GM19025 (cell line): ENCODE measurements at regions not wholly inside any gene's neighbourhood (a gene's known extent, or its start where the extent isn't known, plus 50 kb on each side); places are given as distances from the start of the nearest gene placed in this dataset.

Source experiments
- ATAC-seq: cut with Tn5 transposase; IDR thresholded peaks from one replicate; pipeline ENCODE4 v1.9.1; 2021; ENCODE audit warnings: mild to moderate bottlenecking, low read depth, moderate library complexity; ENCODE audit not compliant: unreplicated experiment

DNA sequence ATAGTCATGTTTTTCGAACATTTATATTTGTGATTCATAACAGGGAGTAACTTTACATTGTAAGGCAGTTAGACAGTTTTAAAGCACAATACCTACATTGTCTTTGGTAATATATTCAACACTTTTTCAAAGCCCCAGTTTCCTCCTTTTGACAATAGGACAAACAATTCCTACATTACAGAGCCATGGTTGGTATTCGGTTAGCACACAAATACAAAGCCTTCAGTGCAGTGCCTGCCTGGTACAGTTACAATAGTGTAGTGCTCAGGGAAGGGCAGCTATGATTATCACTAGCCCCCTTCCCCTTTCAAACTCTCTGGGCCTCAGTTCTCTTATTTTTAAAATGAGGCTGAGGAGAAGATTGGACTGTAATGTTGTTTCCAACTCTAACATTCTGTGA is 207.8 kb downstream of the TPBG start:
- no peak for ATAC-seq

DNA sequence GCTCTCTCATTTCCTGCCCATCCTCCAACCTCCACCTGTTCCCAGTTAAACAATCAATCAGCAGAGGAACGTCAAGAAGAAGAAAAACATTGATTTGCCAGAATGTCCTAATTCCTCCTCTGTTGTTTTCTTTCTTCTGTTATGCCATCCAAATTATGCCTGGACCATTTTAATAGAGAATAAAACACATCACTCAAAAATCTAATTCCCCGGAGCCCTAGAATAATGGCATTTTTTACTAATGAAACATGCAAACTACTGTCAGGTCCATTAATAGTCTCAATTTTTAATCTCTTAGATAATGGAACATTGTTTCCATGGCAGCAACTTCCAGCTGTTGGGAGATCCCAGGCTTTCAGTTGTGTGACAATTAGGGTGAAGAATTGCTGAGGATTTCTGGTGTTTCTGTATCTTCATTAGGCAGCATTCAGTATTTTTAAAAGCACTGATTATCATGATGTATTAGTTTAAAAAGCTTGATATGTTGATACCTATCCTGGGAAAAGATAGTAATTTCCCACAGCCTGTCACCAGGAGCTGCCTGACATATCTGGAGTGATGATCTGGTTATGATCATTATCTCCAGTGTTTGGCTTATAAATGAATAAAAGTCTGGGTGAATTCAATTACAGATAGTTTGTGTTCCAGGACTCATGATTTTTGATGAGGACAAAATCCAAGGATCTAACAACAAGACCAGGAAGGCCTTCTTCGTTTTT is 209.8 kb downstream of the TPBG start:
- no peak for ATAC-seq

DNA sequence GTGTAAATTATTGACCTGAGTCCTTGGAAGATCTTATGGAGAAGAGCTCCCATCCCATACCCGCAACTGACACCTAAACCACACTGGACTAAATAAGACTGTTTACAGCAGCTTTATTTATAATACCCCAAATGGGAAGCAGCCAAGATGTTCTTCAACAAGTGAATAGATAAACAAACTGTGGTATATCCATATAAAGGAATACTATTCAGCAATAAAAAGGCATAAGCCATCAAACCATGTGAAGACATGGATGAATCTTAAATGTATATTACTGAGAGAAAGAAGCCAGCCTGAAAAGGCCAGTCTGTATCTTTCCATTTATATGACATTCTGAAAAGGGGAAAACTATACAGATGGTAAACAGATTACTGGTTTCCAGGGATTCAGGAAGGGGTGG is 212.7 kb downstream of the TPBG start:
- no peak for ATAC-seq

DNA sequence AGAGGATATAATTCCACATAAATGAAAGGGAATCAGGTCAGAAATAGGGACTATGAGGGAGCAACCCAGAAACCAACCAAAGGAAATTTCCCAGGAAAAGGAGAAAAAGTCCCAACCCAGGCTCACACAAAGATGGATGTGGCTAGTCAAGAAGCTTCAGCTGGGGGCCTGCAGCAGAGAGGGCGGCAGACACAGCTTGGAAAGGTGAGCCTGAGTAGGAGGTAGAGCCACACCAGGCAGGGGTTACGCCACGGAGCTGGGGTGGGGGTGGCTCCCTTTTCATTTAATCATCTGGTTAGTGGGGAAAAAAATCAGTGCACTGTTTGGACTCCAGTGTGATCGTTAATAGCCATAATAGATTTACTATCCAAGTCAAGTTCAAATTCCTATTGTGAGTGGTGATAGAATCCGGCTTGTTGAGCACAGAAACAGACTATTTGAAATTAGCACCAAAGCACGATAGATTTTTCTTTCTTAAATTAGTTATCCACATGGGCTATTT is 220.6 kb downstream of the TPBG start:
- ATAC-seq, result no peak

DNA sequence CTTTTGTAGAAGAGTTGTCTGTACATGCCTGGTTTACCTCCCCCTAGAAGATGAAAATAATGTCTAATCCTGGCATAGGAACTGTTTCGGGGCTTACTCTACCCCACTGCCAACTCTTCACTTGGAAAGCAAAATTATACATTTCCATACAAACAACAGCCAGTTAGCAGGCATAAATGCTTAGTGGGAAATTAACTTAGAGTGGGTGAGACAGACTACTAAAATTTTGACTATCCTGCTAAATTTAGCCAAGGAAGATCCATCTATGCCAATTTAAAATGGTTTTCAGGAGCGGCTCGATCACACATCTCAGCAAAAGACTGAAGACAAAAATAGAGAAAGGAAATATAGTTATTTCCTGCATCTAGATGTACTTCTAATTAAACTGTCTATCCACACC is 221.2 kb downstream of the TPBG start:
- ATAC-seq, result no peak

DNA sequence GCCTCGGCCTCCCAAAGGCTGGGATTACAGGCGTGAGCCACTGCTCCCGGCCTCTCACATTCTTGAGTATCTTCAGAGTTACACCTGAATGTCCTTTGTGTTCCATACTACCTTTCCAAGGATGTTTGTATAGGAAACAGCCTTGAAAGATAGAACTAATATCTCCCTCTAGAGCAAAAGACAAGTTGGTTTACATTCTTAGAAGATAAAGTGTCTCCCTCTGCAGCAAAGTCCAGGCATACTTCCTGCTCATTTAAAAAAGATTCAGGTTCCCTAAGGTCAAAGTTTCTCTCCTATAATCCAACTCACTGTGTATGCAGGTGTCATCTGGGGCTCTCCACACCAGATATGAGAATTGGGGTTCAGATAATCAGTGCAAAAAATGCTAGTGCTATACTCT is 224.4 kb downstream of the TPBG start:
- no peak for ATAC-seq

DNA sequence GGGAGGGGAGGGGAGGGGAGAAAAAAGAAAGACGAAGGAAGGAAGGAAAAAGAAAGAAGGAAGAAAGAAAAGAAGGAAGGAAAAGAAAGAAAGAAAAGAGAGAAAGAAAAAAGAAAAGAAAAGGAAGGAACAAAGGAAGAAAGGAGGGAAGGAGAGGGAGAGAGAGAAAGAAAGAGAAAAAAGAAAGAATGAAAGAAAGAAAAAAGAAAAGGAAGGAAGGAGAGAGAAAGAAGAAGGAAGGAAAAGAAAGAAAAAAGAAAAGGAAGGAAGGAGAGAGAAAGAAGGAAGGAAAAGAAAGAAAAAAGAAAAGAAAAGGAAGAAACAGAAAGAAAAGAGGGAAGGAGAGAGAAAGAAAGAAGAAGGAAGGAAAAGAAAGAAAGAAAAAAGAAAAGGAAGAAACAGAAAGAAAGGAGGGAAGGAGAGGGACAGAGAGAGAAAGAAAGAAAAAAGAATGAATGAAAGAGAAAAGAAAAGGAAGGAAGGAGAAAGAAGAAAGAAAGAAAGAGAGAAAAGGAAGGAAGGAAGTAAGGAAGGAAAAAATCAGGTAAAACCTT is 225.3 kb downstream of the TPBG start:
- ATAC-seq, result no peak

DNA sequence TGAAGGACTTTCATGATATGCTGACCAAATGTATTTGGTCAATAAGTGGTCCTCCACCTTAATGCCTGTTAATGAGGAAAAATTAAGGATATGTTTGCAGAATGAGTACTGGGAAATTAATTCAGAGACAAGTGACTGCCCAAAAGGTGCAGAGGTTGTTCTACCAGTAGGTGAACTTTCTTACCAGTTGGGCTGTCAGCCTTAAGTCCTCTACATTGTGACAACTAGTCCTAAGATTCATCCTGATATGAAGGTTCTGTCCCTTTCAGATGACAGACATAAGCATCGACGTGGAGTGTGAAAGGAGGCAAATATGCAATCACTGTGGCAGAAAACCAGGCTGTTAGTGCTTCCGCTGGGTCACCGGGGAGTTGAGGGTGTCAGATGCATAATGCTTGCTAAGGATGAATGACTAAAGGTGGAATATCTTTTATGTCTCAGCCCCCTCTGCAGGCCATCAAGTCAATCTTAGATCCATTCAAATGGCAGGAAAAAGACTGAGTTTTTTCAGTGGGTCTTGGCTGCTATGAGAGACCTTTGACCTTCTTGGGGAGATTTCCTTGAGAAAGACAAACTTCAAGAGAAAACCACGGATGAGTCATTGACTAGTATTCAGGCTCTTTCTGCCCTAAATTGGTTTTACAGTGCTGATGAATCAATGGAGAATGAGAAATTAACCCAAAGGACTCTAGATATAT is 226.0 kb downstream of the TPBG start:
- peak; percentile 58 for ATAC-seq

DNA sequence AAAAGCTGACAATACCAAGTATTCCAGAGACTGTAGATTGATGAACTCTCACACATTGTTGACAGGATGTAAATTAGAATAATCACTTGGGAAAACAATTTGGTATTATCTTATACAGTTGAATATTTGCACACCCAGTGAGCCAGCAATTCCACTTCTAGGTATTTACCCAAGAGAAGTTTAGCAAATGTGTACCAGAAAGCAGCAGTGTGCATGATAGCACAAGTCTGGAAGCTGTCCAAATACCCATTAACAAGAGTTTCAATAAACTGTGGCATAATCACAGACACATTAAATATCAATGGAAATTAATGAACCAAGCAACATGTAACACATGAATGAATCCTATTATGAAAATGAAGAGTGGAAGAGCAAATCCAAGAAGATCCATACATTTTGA is 233.6 kb downstream of the TPBG start:
- ATAC-seq, result no peak

DNA sequence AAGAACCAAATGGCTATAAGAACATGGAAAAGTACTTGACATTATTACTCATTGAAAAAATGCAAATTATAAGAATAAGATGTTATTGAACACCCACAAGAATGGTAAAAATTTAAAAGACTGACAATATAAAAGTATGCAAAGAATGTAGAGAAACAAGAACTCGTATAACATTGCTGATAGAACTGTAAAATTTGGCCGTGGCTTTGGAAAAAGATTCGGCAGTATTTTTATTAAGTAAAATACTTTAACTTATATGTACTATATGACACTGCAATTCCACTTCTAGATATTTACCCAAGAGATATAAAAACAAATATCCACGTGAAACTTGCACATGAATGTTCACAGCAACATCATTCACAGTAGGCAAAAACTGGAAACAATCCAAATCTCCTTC is 239.2 kb downstream of the TPBG start:
- ATAC-seq, result no peak

DNA sequence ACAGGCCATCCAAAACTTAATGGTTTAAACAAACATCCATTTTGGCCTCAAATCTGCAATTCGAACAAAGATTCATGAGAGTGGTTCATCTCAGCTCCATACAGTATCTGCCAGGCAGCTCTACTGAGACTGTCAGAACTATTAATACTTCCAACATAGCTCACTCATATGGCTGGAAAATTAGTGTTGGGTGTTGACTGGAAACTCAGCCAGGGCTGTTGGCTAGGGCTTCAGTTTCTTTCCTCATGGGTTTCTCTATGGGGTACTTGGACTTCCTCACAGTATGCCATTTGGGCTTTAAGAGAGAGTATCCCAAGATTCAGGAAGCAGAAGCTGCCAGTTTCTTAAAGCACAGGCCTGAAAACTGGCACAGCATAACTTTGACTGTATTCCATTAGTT is 240.3 kb downstream of the TPBG start:
- no peak for ATAC-seq

DNA sequence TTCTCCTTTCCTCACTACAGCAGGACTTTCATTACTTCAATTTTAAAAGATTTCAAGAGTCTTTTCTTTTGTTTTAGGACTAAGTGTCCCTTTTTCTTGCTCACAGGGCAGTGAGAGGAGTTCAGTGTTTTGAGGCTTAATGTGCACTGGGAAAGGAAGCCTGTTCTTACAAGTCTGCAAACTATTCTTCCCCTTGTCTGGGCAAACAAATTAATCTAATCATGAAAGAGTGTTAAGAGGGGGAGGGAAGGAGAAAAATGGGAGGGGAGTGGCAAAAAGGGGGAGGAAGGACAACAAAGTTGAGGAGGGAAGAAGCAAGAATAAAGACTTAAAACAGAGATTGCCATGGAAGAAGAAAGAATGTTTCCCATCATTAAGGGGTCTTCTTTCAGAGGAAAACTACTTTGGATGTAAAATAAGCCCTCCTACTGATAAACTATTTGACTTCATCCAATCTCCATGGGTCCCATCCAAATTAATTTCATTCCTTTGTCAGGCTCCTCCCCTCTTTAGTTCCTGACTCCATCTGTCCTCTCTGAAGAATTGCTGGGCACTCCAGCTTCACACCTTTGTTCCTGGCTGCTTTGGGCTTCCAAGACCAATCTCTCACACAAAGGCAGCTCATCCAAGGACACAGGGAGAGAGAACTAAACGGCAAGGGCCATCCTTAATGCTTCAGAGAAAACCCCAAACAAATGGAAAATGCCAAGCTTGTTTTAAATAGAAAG is 244.5 kb downstream of the TPBG start:
- no peak for ATAC-seq

DNA sequence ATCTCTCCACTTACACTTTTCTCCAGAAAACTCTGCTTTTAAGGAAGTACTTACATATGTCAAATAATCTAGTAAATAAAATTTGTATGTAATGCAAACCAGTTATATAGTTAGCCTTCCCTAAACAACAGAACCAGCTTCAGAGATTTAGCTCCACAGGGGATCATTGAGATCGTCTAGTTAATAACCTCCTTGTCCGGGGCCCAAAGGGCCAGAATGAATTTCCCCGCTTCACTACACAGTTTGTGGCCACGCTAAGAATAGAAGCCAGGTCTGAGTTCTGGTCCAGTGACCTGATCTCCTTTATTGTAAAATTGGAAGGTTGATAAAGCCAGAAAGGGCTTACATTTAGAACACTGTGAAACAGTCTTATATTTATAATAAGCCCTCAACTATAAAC is 245.2 kb downstream of the TPBG start:
- no peak for ATAC-seq

DNA sequence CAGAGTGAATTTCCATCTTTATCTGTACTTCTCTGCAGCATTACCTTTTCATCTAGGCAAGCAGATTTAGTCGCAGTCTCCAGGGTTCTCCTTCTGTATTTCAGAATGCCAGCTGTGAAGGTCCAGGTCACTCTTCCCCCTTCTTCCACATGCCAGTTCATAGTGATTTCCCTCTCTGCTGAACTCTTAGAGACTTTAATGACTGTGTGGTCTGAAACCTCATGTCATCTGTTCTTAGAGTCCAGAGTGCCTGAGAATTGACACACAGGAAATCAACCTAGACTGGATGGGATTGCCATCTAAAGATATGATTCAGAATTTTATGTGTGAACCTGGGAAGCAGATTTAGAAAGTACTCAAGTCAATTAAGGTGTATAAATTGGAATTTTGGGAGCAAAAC is 248.1 kb downstream of the TPBG start:
- ATAC-seq, result no peak

DNA sequence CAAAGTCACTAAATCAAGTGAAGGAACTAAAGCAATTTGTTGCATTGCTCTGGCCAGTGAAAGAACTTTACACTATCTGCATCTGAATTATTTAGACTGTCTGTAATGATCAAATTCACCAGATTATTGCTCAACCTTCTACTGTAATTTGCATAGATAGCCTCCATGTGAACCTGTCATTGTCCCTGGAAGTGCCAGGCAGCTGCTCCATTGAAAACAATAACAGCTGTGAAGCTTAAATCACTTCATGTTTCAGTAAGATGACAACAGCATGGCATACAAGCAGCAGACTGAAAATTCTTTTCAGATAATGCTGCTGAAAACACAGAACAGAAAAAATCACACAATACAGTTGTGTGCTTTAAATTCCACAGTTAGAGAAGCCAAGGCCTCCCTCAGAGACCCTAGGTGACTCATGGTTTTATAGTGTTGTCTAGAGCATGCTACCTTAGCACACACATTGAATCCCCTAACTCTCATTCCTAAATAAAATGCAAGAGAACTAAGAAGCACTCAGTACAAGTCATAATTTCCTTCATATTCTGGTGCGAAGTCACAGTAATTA is 248.9 kb downstream of the TPBG start:
- no peak for ATAC-seq

DNA sequence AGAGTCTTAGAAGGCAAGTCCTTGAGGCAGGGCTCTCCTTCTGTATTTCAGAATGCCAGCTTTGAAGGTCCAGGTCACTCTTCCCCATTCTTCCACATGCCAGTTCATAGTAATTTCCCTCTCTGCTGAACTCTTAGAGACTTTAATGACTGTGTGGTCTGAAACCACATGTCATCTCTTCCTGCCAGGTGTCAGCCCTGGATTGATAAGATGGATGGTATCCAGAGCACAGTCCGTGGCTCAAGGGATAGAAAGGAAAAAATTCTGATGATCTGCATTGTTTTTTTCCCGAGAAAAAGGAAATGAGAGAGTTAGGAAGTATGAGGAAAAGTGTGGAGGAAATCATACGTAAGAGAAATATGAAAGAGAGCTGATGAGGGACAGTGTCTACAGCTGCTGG is 250.9 kb downstream of the TPBG start:
- no peak for ATAC-seq

DNA sequence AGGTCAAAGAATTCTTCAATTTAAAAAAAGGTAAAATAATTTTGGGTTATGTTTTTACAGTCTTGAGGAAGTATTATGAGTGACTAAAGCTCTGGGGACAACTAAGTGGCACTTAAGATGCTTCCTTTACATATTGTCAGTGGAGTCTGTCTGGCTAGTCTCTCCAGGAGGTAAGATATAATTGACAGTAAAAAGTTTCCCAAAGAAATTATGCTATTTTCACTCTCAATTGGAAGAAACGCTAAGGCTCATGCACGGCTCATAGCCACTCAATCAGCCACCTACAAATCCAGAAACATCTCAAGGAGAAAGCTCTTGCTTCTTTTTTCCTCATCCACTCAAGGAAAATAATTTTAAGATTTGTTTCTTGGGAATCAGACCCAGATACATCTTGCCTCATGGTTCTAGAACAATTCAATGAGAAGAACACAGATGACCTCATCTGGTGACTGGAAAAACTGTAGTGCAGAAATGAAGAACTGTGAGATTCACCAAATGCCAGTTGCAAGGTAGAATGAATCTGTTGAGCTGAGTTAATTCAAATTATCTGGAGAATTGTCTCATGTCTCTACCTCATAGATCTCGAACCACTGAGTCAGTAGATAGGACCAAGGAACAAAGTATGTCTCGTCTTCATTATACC is 252.9 kb downstream of the TPBG start:
- ATAC-seq, result no peak

DNA sequence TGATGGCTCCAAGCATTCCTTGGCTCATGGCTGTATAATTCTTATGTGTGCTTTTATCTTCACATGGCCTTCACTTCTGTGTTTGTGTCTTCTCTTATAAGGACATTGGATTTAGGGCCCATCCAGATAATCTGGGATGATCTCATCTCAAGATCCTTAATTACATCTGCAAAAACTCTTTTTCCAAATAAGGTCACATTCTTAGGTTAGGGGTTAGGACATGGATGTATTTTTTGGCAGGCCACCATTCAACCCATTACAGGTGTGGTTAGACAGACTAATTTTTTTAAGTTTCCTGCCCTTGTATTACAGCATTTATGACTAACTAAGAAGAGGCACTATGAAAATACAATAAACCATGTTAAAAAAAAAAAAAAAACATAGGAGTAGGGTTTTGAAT is 254.0 kb downstream of the TPBG start:
- no peak for ATAC-seq

DNA sequence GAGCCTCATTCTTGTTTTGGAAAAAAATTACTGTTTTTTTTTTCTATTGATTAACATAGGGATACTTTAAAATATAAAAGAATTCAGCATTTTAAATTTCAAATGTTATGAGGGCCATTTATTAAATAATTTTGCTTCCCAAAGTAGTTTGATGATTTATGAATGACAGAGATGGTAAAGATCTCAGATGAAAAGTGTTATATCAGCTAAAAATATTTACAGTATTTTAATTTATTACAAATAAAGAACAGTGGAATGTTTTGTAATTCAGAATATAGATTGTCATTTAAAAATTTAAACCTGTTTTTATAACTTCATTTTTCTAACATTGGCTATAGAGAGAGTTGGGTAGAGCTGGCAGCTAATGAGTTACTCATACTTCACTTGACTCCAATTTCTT is 256.0 kb downstream of the TPBG start:
- no peak for ATAC-seq

DNA sequence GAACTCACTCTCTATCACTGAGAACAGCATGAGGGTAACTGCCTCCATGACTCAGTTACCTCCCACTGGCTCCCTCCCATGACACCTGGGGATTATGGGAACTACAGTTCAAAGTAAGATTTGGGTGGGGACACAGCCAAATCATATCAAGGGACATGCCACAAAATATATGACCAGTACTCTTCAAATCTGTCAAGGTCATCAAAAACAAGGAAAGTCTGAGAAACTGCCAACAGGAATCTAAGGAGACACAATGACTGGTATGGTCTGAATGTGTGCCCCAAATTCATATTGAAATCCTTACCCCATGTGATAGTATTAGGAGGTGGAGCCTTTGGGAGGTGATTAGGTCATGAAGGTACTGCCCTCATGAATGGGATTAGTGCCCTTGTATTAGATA is 258.8 kb downstream of the TPBG start:
- no peak for ATAC-seq
